Epithelial cell of prostate (primary cell): ENCODE measurements at regions not wholly inside any gene's neighbourhood (a gene's known extent, or its start where the extent isn't known, plus 50 kb on each side); places are given as distances from the start of the nearest gene placed in this dataset.

Experiments used
- DNase-seq: peaks from one replicate; pipeline ENCODE4 v3.0.0-alpha.2; 2011; ENCODE audit warnings: low read depth, low spot score
- H3K27ac ChIP-seq: fragments of 450-650 bp; 2 replicates; pipeline ENCODE4 v1.5.1; 2017; ENCODE audit warnings: mild to moderate bottlenecking

DNA sequence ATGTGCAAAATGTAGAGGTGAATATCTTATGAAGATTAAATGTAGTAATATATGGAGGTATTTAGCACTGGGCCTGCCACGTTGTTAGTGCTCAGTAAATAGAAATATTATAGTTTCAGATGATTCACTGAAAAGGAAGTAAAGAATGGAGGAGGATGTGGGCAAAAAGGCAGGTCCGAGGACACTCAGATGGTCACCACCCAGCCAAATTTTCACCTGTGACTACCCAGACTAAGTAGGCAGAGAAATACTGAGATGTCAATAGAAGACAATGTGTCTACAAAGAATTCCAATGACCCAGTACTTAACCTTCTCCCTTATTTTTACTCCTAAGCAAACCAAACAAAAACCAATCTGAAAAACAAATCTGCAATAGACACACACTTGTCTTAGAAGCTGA is 70.3 kb upstream of the ATP10B start:
- DNase-seq = no peak
- H3K27ac ChIP-seq = no peak overlapping the region

DNA sequence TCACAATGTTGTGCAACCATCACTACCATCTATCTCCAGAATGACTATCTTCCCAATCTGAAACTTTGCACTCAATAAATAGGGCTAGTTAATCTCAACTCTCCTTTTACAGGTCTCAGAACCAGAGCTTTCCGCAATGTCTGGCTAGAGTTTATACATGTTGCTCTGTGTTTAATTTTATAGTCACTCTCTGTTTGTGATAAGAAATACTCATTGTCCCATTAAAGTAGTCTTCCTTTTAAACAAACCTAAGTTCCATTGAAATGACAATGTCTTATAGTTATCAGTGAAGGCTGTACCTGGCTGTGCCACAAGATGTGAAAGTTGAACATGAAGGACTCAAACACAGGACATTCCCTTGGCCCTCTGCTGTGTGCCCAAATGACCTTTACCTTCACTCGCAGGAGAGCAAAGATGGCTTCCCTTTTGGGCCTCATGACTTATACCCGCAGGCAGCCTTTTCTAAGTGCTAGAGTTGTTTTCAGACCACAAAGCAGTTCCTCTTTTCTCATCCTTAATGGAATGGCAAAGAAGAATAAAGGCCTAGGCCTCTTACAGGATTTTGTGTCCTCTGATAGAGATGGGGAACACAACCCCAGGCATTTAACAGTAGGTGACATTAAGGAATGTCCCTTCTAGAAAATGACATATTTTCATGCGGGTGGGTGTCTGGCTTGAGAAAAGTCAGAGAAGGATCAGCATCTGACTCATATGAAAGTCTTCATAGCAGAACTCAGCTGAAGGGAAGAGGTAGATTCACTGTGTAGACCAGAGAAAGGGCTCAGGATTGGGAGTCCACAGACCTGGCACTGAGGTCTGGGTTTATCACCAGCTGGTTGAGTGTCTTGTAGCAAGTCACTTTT is 69.6 kb upstream of the ATP10B start:
- H3K27ac ChIP-seq = no peak overlapping the region
- no peak for DNase-seq

DNA sequence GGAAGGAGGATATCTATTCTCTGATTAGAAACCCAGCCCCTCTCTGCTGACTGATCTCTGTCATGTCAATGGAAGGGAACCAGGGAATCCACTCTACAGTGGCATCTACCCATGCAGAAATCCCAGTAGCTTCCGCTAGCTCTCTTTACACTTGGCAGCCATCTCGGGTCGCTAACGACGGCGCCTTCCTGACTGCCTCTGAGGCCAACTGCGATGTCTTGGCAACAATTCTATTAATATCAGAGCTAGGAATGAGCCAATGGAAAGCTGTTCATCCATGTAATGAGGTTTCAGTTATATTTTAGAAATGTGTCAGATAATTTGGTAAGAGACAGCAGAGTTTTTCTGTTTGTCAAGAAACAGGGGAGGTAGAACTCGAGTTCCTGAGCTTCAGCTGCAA is 67.6 kb upstream of the ATP10B start:
- DNase-seq = no peak
- H3K27ac ChIP-seq = no peak overlapping the region

DNA sequence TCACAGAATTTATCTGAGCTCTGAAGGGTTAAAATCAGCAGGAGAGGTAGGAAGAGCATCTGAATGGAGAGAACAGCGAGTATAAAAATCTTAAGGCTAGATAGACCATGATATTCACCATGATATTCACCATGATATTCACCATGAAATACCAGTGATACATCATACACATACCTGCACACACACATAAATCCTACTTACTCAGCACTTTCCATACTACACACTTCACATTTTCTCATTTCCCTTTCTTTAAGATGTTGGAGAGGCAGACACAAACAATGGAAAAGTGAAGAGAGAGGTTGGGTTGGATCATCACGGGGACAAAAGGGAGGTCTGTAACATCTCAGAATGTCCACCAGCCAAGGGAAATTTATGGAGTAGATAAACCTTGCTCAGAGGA is 66.4 kb upstream of the ATP10B start:
- no peak overlapping the region for H3K27ac ChIP-seq
- no peak for DNase-seq

DNA sequence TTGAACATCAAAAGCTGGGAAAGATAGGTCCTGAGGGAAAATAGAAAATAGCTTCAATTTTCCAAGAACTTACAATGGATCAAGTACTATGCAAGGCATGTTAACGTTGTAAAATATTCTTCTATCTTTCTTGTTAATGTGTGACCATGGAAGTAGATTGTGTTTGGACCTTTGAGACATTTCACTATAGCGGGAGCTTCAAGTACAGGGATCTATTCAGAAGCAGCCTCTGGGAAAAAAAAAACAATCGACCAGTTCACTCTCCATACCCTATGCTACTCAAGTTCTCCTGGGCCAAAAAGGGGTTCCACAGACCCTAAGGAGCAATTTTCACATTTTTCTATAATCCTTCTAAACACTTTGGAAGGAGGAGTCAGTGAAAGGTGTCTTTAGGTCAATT is 54.1 kb upstream of the ATP10B start:
- no peak for DNase-seq
- H3K27ac ChIP-seq = no peak overlapping the region

- no peak for DNase-seq
- no peak overlapping the region for H3K27ac ChIP-seq
Observed at GRCh38 chr5:160905285-160905684, 53.3 kb upstream of the ATP10B start.

DNA sequence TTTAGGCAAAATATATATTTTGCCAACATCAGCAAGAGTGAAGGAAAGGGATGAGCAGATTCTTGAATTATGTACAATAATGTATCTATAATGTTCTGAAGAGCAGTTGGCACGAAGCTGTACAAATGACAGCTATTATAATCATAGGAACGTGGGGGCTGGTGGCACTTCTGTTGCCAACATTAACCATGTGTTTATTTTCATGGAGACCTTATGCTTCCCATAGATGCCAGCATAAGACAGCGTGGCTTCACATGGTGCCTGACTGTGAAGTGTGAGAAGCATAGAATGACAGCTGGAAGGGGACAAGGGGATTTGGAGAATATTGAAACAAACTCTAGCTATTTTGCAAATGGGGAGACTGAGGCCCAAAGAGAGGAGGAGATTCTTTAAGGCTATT is 52.6 kb upstream of the ATP10B start:
- no peak for DNase-seq
- H3K27ac ChIP-seq = no peak overlapping the region

DNA sequence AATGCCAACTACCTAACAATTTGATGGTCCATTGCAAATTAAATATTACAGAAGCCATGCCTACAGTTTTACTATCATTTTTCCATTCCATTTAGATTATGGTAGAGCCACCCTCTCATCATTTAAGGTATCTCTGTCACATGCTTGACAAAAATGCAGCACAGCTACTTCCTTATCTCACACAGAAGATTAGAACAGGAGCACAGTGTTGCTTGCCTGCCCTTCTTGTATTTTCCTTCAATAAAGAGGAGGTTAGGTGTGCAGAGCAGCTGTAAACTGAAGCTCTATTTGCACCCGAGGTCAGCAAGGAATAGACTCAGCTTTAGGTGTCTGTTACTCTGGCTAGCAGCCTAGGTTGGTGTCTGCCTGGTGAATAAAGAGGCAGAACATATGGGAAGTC is 51.5 kb upstream of the ATP10B start:
- H3K27ac ChIP-seq = no peak overlapping the region
- no peak for DNase-seq

GRCh38 chr5:160903076-160903475 is 51.1 kb upstream of the ATP10B start:
- no peak overlapping the region for H3K27ac ChIP-seq
- DNase-seq = no peak
